RKO (cell line): ENCODE measurements at regions not wholly inside any gene's neighbourhood (a gene's known extent, or its start where the extent isn't known, plus 50 kb on each side); places are given as distances from the start of the nearest gene placed in this dataset.

ENCODE experiments used
- DNase-seq: peaks from one replicate; pipeline ENCODE4 v3.0.0-alpha.2; 2016; ENCODE audit warnings: low spot score

DNA sequence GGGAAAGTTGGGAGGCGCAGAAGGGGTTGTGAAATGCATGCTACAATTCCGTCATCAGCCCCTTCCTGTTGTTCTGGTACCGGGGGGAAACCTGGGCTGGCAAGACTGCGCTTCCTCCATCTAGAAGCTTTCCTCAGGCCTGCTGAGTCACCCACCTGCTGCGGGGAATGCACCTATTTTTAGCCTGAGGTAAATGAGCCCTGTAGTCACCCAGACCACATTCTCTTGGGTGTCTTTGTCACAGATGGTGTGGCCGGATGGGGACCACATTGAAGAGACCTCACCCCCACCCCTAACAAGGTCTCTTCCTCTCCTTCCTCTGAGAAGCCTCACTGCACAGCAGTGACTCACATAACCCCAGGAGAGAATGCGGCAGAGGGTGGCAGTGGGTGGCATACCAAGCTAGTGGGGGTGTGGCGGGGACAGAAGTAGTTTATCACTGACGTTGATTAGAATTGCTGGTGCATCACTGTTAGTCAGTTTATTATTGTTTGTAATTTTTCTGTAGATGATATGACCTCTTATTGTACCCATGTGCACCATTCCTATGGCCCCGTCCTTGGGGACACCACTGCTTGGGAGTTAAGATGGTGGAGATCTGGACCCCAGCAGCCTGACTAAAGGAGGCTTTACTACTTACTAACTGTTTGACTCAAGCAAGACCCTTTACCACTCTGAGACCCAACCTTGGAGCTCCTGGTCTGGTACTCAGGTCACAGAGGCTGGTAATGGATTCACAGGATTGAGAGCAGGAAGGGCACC is 83.0 kb upstream of the DUSP5 start:
- DNase-seq = no peak

DNA sequence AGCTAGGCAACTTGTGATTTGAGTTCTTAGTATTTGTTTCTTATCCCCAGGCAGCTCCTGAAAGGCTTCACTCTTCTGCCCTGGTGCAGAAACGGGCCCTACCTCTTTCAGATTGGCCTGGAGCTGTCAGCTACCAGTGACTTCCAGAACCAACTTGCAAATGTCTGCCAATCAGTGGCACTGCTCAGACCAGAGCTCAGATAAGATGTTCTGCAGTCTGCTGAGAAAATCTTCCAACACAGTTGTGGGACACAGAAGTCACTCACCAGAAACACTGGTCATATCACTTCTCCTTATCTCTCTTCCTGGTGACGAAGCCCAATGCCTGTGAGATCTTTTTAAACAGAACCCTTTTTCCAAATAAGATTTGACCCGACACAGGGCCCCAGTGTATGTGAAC is 81.9 kb upstream of the DUSP5 start:
- DNase-seq = no peak

DNA sequence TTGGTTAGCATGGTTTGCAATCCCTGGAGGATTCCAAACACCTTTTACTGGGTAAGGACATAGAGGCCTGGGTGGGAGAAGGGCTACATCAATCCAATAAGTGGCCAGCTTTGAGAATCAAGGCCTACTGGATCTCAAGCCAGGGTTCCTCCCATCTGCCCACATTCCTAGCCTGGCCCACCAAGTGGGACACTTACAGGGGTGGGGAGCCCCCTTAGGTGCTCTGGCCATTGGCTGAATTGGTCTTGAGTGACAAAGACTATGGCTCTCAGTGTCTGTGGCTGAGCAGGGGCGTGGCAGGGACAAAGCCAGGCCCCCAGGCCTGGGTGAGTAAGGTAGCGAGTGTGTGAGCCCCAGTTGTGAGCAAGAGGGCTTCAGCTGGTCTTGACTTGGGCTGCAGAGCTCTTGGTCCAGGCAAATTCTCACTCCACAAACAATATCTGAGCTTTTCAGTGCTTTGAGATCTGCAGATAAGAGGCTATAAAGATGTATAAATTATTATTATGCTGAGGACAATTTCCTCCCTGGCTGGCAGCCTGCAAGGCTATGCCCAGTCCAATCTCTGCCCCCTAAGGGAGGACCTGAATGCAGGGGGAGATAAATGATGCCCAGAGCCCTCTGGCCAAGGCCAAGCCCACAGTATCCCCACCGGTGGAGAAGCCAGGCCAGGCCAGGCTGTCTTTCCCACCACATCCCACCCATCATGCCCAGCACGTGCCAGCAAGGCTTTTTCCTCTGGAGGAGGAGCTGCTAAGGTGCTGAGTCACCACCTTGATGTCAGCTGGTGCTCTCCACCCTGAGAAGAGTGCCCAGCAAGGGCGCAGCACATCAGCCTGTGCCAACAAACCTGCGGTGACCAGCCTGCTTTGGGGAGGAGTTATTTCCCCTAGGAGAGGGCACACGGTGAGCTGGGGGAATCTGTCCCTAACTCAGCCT is 80.7 kb upstream of the DUSP5 start:
- DNase-seq = no peak

DNA sequence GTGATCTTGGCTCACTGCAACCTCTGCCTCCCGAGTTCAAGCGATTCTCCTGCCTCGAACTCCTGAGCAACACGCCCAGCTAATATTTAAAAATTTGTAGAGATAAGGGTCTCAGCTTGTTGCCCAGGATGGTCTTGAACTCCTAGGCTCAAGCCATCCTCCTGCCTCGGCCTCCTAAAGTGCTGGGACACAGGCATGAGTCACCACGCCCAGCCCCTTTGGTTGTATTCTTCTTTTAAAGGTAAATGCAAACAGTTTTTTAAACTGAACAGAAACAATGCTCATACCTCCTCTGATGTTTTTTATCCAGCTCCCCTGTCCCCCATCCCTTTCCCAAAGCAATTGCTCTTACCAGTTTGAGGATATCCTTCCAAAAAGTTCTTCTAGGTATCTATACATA is 79.5 kb upstream of the DUSP5 start:
- DNase-seq = no peak

DNA sequence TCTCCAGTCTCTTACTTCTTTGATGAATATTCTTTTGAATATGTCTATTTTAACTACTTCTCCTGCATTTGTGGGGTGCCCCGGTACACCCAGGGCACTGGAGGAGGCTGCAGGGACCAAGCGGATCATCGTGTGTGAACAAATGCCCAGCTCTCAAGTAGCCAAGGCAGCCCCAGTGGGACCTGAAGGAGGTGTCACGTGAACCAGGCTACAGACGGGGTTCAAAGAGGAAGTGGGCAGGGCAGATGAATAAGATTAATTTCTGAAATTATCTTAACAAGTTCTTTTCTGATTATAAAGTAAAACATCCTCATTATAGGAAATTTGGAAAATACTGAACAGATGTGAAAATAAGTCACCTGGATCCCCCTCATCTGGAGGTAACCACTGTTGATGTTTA is 78.4 kb upstream of the DUSP5 start:
- no peak for DNase-seq

DNA sequence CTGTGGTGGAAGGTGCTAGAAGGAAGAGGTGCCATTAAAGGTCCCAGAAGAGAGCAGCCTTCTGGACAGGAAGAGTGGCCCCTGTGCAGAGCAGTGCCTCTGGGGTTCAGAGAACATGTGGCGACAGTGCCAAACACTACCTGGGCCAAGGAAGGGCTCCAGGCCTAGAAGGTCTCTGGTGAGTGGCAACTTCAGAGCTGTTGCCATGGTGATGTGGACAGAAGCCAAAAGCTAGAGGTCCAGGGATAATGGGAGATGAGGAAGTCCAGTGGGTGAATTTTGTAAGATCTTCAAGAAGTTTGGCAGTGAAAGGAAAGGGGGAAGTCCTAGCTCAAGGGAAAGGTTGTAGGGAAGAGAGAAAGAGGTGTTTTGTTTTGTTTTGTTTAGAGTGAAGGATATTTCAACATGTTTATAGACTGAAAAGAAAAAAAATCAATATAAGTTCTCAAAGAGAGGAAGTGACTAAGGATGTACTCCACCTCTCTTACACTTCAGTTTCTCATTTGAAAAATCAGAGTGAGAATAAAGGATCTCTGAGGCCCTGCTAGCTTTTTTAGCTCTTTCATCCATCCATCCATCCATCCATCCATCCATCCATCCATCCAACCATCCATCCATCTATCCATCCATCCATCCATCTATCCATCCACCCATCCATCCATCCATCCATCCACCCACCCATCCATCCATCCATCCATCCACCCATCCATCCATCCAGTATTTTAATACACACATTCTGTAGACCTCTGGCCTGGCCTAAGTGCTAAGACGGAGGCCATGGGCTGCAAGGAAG is 77.1 kb upstream of the DUSP5 start:
- peak; percentile 63 for DNase-seq

DNA sequence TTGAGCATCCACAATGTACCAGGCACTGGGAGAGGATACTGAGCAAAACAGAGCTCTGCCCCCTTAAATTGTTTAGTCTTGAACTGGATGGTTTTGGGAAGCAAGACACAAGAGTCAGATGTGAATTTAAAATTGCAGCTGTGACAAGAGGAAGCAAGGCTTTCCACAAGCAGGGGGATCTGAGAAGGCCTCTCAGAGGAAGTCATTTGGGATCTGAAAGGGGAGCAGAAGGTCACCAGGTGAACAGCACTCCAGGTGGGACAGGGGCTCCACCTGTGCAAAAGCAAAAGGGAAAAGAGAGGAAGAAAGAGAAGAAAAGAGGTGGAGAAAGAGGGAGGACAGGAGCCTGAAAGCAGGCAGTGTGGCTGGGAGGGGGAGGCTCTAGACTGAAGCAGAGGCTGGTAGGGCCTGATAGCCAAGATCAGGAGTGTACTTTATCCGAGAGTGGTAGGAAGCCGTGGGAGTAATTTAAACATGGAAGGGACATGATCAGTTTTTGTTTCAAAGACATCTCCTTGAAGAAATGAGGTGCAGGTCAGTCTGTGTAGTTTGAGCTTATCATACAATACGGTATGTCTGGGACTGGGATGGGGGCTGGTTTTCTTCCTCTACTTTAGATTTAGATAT is 76.1 kb upstream of the DUSP5 start:
- no peak for DNase-seq

DNA sequence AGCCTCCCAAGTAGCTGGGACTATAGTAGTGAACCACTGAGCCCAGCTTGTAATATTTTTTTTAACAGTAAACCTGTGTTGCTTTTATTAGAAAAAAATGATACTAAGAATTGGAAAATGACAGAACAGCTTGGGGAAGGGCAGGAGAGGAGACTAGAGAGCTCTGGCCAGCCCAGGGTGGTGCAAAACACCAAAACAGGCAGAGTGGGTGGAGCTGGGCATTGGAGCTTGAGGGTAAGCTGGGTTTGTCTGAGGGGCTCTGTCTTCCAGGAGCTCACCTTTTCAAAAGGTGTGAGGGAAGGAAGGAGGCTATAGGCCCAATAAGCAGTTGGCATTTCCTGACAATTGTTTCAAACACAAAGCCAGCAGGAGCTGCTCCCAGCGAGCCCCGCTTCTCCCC is 75.2 kb upstream of the DUSP5 start:
- DNase-seq = no peak

DNA sequence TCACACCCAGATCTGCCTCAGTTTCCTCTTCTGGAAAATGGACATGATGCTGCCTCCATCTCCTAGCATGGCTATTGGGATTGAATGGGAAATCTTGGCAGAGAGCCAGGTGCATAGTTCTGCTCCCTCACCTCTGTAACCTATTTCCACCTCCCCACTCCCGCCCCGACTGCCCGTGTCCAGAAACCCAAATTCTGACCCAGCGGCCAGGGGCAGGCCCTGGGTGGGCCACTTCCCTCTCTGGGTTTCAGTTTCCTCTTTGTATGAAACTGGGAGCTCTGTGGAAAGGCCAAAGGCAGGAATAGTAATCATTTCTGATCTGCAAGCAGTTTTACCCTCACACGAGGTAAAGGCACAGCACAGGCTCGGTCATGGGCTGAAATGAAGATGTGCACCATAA is 74.1 kb upstream of the DUSP5 start:
- DNase-seq = no peak

DNA sequence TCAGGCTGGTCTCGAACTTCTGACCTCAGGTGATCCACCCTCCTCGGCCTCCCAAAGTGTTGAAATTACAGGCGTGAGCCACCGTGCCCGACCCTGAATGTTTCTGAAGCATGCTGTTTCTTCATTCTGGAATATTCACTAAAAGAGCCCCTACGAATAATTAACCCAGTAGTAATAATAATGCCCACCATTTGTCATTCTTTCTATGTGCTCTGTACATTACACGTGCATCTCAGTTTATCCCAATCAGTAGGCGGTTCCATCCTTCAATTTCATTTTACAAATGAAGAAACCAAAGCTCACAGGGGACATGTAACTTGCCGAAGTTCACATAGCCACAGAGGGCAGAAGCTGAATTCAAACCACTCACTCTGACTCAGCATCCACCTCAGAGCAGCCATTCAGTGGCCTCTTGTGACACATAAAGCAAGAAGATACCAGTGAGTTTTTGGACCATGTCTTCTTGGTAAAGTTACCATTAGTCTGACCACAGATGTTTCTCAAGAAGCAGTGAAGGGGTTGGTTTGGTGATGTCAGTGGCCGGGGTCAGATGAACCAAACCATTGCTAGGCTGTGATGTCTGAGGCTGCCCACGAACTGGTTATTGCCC is 71.9 kb upstream of the DUSP5 start:
- DNase-seq = peak; percentile 94

DNA sequence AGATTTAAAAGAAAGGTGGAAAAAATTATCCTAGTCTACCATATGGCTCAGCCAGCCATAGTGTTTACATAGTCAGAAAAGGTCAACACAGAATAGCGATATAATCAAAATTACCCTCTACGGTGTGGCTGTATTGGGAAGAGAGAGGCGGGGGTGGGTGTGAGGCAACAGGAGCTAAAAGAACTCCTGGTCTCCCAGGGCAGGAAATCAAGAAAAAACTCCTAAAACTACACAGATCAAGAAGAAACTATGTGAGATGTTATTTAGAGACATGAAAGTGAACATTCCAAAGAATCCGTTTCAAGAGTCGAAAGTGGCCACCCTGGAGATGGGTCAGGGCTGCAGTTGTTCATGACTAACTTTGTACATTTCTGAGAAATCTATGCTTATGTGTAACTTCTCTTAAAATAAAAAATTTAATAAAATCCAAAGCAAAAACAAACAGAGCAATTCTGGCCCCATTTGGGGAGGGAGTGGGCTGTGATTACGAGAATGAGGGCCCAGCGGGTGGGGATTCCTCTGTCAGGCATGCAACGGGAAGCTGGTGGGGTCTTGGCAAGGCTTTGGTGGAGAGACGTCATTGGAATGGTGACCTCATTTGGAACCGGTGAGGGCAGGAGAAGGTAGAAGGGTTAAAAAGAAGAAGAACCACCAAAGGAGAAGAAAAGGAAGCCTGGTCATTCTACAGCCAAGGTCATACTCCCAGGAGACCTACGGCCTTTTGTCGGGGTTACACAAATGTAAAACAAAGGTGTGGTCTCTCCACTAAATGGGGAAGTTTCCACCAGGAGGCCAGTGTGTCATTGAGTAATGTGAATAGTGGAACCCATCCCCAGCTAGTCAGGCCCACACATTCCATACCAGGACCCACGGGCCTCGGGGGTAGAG is 71.2 kb upstream of the DUSP5 start:
- DNase-seq = peak; percentile 61

DNA sequence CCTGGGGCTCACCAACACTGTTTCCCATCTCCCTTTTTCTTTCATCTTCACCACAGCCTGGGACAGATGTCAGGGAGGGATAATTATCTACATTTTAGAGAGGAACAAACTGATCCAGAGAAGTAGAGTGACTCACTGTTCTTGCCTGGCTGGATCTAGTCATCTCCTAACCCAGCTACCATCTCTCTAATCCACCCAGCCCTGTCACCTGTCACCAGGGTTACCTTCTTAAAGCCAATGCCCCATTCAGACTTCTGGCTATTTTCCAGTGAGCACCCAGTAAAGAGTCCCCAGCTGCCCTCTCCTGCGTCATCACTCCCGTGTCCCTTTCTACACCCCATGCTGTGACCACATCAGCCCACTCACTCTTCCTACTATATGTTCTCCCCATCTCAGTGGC is 68.4 kb upstream of the DUSP5 start:
- DNase-seq = peak; percentile 62

DNA sequence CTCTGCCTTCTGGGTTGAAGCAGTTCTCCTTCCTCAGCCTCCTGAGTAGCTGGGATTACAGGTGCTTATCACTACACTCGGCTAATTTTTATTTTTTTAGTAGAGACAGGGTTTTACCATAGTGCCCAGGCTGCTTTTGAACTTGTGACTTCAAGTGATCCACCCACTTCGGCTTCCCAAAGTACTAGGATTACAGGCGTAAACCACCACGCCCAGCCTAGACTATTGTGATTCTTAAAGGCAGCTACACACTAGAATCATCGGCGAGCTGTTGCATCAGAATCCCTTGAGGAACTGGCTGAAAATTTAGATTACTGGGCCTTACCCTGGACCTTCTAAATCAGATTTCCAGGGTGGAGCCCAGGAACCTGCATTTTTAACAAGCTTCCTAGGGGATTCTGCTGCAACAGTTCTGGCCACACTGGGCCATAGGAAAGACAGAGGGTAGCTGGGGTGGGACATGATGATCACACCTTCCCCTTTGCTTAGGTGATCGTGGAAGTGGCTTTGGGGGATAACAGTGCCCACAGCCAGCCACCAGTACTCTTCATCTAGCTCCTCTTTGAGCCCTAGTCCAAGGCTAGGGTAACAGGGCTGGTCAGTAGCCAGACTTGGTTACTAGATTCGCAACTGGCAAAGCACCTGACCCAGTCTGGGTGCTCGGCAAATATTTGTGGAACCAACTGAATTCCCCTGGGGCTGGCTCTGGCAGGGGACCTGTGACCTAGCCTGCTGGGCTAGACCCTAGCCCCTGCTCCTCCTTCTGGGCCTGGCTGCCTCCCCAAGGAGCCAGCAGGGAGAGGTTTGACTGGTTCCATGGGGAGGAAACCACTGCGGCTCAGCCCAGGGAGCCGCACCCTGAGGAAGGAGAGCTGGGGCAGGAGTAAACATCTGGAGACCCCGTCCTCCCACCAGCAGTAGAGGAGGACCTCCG is 67.1 kb upstream of the DUSP5 start:
- no peak for DNase-seq

DNA sequence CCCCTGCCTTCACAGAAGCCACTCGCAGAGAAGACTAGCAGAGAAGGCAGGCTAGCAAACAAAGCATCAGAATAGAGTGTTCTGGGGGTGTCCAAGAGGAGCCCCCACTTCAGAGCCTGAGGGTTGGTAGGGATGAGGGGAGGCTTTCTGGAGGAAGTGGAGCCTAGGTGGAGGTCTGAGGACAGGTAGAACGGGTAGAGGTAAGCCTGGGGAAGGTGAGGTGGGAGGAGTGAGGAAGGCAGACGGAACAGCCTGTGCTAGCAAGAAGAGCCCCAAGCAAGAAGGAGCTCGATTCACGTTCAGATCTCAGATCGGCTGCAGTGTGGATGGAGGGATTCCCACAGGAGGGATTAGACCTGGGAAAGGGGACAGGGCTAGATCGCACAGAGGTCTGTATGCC is 66.0 kb upstream of the DUSP5 start:
- no peak for DNase-seq

DNA sequence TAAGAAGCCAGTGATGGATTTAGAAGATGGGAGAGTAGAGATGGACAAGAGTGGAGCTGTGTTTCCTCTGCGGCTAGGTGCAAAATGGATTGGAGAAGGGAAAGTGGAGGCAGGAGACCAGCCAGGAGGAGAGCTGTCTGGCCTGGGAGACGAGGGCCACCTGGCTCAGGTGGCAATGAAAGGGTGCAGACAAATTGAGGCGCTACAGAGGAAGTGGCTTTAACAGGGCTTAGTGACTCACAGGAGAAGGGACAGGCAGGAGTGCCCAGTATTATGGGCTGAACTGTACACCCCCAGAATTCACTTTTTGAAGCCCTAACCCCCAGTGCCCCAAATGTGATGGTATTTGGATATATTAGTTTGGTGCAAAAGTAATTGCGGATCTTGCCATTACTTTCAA is 65.6 kb upstream of the DUSP5 start:
- DNase-seq = no peak

DNA sequence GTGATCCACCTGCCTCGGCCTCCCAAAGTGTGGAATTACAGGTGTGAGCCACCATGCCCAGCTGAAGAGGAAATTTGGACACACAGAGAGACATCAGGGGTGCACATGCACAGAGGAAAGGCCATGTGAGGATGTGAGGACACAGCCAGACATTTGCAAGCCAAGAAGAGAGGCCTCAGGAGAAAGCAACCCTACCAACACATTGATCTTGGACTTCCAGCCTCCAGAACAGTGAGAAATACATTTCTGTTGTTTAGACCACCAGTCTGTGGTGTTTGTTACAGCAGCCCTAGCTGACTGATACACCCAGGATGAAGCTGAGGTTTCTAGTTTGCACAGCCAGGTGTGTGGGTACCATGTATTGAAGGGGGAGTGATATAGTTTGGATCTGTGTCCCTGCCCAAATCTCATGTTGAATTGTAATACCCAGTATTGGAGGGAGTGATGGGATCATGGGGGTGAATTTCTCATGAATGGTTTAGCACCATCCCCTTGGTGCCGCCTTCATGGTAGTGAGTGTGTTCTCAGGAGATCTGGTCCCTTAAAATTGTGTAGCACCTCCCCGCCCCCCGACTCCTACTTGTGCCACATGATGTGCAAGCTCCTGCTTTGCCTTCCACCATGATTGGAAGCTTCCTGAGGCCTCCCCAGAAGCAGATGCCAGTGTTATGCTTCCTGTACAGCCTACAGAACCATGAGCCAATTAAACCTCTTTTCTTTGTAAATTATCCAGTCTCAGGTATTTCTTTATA is 64.7 kb upstream of the DUSP5 start:
- DNase-seq = no peak

DNA sequence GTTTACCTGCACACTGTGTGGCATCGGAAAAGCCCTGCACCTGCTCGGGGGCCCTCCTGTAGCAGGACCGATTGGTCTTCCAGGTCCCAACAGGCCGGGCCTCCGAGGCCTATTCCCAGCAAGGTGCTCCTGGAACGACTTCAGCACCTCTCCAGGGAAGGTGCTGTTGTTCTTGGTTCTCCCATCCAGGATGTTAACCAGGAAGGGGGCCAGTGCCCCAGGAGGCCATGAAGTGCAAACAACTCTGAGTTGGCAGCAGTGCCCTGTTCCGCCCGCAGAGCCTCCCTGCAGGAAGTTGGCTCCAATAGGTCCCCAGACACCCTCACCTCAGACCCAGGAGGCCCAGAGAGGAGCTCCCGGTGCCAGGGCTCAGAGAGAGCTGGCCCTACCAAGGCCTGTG is 64.0 kb upstream of the DUSP5 start:
- no peak for DNase-seq

DNA sequence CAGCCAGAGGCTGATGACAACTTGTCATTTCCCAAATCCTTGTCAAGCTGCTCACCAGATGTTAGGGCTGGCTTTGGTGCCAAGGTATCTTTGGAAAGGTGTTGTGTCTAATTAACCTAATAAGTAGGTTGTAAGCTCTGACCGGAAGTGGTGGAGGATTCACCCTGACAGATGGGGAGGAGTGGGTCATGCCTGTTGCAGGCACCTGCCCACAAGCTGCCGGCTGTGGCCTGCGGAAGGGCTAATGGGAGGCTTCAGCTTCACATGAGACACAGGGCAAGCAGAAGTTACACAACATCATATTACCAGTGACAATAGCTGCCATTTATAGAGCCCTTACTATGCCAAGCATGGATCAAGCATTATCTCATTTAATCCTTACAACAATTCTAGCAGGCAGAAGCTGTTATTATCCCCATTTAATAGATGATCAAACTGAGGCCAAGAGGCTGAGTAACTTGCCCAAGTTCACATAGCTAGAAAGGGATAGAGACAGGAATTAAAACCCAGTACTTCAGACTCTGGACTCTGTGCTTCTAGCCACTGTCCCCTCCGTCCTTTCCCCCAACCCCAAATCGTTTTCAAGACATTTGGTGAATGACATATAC is 63.1 kb upstream of the DUSP5 start:
- no peak for DNase-seq
